Upper lobe of right lung (tissue), 1 donor: ENCODE measurements at regions not wholly inside any gene's neighbourhood (a gene's known extent, or its start where the extent isn't known, plus 50 kb on each side); places are given as distances from the start of the nearest gene placed in this dataset.

Source experiments
- ATAC-seq: fragments of 200-7000 bp; cut with Tn5 transposase; one replicate; pipeline ENCODE4 v1.9.1; 2020; ENCODE audit warnings: mild to moderate bottlenecking, moderate library complexity
- DNase-seq: peaks from one replicate; pipeline ENCODE4 v3.0.0-alpha.2; 2020
- H3K27ac ChIP-seq: fragments of 200-600 bp; one replicate; pipeline ENCODE4 v1.8.0; 2022
- H3K27me3 ChIP-seq: fragments of 200-600 bp; one replicate; pipeline ENCODE4 v1.8.0; 2022; ENCODE audit warnings: mild to moderate bottlenecking
- H3K36me3 ChIP-seq: fragments of 200-600 bp; one replicate; pipeline ENCODE4 v1.8.0; 2022
- H3K4me1 ChIP-seq: fragments of 200-600 bp; one replicate; pipeline ENCODE4 v1.8.0; 2022
- H3K4me3 ChIP-seq: fragments of 200-600 bp; one replicate; pipeline ENCODE4 v1.8.0; 2022; ENCODE audit warnings: mild to moderate bottlenecking
- H3K9me3 ChIP-seq: fragments of 200-600 bp; one replicate; pipeline ENCODE4 v1.8.0; 2022
- CTCF ChIP-seq: fragments of 200-600 bp; IDR thresholded peaks from one replicate; pipeline ENCODE4 v1.8.0; 2022; ENCODE audit warnings: antibody characterized with exemption
- intact Hi-C: fragments of 100-400 bp; cut with DNase I; formaldehyde crosslinking; loops from one replicate; pipeline ENCODE4 v1.11.0; 2022
- donor health status: DM: no; HTN: yes; CAD: no; lungs with severe emphysema.

GRCh38 chr10:94094540-94094939 is 100.8 kb downstream of the PLCE1 start:
- peaks cover 4% of the 10 kb centered on the region for H3K4me1 ChIP-seq
- no peak for ATAC-seq

GRCh38 chr10:94097656-94098055 is 103.9 kb downstream of the PLCE1 start:
- Histone ChIP-seq H3K9me3 (no peaks in the 10 kb centered on the region), H3K36me3 (no peaks in the 10 kb centered on the region), H3K27me3 (no peaks in the 10 kb centered on the region), H3K27ac (no peak overlapping the region), H3K4me3 (no peak overlapping the region), H3K4me1 (peaks cover 3% of the 10 kb centered on the region)
- no peak for TF ChIP-seq CTCF
- DNase-seq (no peak), ATAC-seq (no peak)
- intact Hi-C loops: no loop called here

More at GRCh38 chr10:94094540-94094939, 100.8 kb downstream of the PLCE1 start:
- Histone ChIP-seq H3K4me3 (no peak overlapping the region), H3K27ac (no peak overlapping the region), H3K36me3 (no peaks in the 10 kb centered on the region), H3K9me3 (no peaks in the 10 kb centered on the region), H3K27me3 (no peaks in the 10 kb centered on the region)
- TF ChIP-seq CTCF: no peak
- intact Hi-C loops: no loop called here
- no peak for DNase-seq

- Histone ChIP-seq H3K4me1 (no peaks in the 10 kb centered on the region), H3K27ac (no peak overlapping the region), H3K4me3 (no peak overlapping the region), H3K36me3 (no peaks in the 10 kb centered on the region), H3K9me3 (no peaks in the 10 kb centered on the region), H3K27me3 (no peaks in the 10 kb centered on the region)
- no peak for TF ChIP-seq CTCF
- DNase-seq: no peak
- intact Hi-C loops: no loop called here
- no peak for ATAC-seq
These were observed 105.2 kb downstream of the PLCE1 start for GRCh38 chr10:94098896-94099295.

GRCh38 chr10:94101894-94102293 is 108.2 kb downstream of the PLCE1 start:
- H3K36me3 ChIP-seq: no peaks in the 10 kb centered on the region
- H3K9me3 ChIP-seq: no peaks in the 10 kb centered on the region
- no peak overlapping the region for H3K4me3 ChIP-seq
- no peaks in the 10 kb centered on the region for H3K4me1 ChIP-seq
- no peak for TF ChIP-seq CTCF
- no peak for DNase-seq
- H3K27ac ChIP-seq: no peak overlapping the region
- no peaks in the 10 kb centered on the region for H3K27me3 ChIP-seq
- intact Hi-C loops: no loop called here
- no peak for ATAC-seq

GRCh38 chr10:94102436-94102835 is 108.7 kb downstream of the PLCE1 start:
- DNase-seq (no peak), ATAC-seq (no peak)
- TF ChIP-seq CTCF: no peak
- Histone ChIP-seq H3K36me3 (no peaks in the 10 kb centered on the region), H3K4me3 (no peak overlapping the region), H3K27me3 (no peaks in the 10 kb centered on the region), H3K9me3 (no peaks in the 10 kb centered on the region), H3K27ac (no peak overlapping the region), H3K4me1 (no peaks in the 10 kb centered on the region)
- intact Hi-C loops: no loop called here

- Histone ChIP-seq H3K27me3 (no peaks in the 10 kb centered on the region), H3K36me3 (no peaks in the 10 kb centered on the region), H3K27ac (no peak overlapping the region), H3K4me1 (no peaks in the 10 kb centered on the region), H3K4me3 (no peak overlapping the region), H3K9me3 (no peaks in the 10 kb centered on the region)
- intact Hi-C loops: no loop called here
- ATAC-seq: no peak
- no peak for TF ChIP-seq CTCF
- no peak for DNase-seq
These were observed 109.5 kb downstream of the PLCE1 start for GRCh38 chr10:94103192-94103591.
